AG10803 (cell line): ENCODE measurements at regions not wholly inside any gene's neighbourhood (a gene's known extent, or its start where the extent isn't known, plus 50 kb on each side); places are given as distances from the start of the nearest gene placed in this dataset.

Experiments used
- DNase-seq: peaks from one replicate; pipeline ENCODE4 v3.0.0; 2010; ENCODE audit warnings: low read depth
- H3K4me3 ChIP-seq: 2 replicates; pipeline ENCODE4 v1.5.1; 2011; ENCODE audit warnings: mild to moderate bottlenecking, low read length, control low read depth
- TF ChIP-seq, protein P1 (sequence below): conservative IDR thresholded peaks from 2 replicates; pipeline ENCODE4 v1.5.1; 2011; ENCODE audit warnings: mild to moderate bottlenecking, low read length, control low read depth, inconsistent platforms

DNA sequence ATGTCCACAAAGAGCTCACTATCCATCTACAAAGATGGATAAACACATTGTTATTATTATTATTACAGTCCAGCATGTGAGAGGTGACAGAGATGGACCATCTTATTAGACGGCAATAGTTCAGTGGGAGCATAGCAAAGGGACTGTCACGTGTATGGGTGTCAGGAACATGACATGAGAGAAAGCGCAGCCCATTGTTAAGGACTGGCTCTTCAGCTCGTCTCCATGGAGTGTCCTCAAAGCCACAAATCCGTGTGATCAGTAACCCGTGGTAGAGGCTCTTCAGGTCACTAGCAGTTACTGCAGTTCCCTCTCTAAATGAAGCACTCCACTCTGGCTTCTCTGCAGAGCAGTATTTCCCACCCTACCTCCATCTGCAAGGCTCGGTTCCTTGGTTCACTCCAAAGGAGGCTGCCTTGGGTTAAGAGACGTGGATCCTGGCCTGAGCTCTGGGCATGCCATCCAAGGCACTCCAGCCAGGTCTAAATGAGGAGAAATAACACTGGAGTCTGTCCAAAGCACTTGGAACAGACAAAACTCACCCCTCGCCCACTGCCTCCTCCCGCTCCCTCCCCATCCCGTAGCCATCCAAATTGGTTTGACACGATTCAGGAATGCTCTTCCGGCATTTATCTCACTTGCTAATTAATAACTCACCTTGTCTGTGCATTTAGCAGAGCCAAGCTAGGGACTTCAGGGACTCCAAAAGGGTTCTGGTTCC lies 122.3 kb upstream of the WWC1 start:
- TF ChIP-seq, protein P1, sequence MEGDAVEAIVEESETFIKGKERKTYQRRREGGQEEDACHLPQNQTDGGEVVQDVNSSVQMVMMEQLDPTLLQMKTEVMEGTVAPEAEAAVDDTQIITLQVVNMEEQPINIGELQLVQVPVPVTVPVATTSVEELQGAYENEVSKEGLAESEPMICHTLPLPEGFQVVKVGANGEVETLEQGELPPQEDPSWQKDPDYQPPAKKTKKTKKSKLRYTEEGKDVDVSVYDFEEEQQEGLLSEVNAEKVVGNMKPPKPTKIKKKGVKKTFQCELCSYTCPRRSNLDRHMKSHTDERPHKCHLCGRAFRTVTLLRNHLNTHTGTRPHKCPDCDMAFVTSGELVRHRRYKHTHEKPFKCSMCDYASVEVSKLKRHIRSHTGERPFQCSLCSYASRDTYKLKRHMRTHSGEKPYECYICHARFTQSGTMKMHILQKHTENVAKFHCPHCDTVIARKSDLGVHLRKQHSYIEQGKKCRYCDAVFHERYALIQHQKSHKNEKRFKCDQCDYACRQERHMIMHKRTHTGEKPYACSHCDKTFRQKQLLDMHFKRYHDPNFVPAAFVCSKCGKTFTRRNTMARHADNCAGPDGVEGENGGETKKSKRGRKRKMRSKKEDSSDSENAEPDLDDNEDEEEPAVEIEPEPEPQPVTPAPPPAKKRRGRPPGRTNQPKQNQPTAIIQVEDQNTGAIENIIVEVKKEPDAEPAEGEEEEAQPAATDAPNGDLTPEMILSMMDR: no peak
- no peak for DNase-seq
- H3K4me3 ChIP-seq: no peak overlapping the region

DNA sequence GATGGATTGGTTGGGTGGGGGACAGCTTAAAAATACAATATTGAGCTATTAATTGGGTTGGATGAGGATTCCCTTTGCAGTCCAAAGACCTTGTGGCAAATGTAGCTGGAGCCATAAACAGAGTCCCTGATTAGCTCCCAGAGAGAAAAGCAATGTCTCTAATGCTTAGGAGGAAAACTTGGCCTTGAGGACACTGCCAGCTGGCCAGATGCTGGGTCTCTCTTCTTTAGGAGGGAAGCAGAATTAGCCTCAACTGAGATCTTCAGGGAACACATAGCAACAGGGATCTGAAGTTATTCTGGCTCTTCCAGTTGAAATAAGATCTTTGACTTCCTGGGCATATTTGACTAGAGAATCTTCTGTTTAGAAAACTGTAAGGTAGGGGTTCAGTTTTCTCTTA lies 121.7 kb upstream of the WWC1 start:
- H3K4me3 ChIP-seq: no peak overlapping the region
- DNase-seq: no peak
- TF ChIP-seq, protein P1: no peak

DNA sequence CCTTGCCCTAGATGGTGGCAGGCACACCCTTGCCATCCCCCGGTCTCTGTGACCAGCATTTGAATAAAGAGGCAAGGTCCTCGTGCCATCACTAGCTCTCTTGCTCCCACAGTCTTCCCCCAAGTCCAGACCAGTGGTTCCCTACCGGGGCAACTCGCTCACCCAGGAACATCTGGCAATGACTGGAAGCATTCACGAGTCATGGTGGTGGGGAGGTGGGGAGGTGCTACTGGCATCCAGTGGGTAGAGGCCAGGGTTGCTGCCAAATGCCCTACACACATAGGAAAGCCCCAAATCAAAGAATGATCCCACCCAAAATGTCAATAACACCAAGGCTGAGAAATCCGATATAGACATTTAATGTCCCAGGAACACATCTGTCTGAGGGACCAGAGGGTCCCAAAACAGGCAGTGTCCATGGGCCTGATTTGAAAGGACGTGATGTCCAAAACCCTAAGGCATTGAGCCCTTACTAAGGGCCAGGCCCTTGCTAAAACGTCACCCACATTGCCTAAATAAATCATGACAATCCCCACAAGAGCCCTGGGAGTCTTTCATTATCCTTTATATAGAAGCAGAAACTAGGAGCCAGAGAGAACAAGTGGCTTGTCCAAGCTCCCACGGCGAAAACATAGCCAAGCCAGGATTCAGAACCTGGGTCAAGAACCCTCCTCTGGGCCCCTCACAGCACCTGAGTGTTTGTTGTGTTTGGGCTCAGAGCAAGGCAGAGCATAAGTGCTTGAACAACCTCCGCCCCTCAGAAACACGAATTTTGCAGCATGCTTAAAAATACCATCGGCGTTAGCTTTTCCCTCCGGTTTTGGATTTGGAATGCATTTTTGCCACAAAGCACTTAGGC lies 119.3 kb upstream of the WWC1 start:
- DNase-seq: peak; percentile 37
- TF ChIP-seq, protein P1: no peak
- no peak overlapping the region for H3K4me3 ChIP-seq

DNA sequence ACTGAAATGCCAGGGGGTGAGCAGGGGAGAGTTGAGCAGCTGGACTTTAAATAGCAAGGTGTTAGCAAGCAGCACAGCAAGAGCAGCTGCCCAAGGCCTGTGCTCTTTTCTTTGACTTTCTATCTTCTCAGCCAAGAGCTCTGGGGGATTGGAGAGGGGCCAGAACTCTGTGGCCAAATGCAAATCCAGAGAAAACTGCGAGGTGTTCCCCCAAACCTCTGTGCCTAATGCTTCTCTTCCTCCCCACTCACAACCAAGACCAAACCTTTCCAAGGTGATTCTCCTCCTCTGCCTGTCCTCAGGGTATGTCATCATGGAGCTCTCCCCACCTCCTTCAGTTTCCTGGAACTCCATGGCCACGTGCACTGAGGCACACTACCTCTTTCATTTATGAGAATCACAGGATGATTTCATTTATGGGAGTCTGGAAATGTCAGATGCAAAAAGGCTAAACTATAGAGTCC lies 118.7 kb upstream of the WWC1 start:
- H3K4me3 ChIP-seq: no peak overlapping the region
- peak; percentile 54 for DNase-seq
- TF ChIP-seq, protein P1: no peak

DNA sequence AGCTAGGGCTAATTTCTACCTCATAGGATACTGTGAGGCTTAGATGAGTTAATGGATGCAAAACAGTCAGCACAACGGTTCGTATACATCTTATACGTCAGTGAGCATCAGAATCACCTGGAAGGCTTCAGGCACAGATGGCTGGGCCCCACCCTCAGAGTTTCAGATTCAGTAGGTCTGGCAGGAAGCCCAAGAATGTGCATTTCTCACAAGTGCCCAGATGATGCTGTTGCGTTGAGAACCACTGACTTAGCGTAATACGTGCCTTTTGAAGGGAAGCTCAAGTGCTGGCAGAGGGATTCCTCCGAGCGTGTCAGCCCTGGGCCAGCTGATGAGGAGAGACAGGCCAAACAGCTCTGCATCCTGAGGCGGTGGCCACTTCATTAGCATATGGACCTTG lies 117.1 kb upstream of the WWC1 start:
- peak; percentile 64 for DNase-seq
- TF ChIP-seq, protein P1: no peak

DNA sequence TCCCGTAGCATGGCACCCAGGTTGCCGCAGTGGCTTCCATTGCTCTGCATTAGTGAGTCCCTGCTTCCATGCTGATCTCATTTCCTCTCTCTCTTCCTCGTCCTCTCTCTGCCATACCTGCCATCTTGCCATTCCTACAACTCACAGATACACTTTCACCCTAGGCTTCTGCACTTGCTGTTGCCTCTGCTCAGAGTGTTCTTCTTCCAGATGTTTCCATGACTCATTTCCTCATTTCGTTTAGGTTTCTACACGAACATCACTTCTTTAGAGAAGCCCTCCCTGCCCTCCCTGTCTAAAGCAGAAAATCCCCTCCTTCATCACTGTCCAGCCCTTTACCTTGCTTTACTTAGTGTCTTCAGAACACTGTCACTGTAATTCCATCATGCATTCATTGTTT lies 115.2 kb upstream of the WWC1 start:
- TF ChIP-seq, protein P1: no peak
- peak; percentile 12 for DNase-seq
- no peak overlapping the region for H3K4me3 ChIP-seq

More for the DNA sequence above, 117.1 kb upstream of the WWC1 start:
- no peak overlapping the region for H3K4me3 ChIP-seq

DNA sequence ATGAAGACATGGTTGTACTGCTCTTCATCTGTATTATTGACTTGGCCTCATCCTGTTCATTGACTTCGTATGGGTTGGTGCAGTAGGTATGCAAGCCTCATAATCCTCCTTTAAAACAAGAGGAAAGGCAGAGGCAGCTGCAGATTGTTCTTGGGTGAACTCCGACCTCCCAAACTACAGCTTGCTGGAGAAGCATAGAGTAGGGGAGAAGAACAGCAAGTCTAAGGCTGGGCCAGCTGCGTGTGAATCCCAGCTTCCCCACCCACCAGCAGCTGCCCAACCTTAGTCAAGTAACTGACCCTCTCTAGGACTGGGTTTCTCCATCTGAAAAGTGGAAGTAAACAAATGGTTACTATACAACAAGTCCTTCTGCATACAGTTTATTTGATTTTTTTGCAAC lies 114.5 kb upstream of the WWC1 start:
- TF ChIP-seq, protein P1: no peak
- no peak for DNase-seq
- H3K4me3 ChIP-seq: no peak overlapping the region
